ENCODE measurements at regions not wholly inside any gene's neighbourhood (a gene's known extent, or its start where the extent isn't known, plus 50 kb on each side); places are given as distances from the start of the nearest gene placed in this dataset.

- H3K9me3 ChIP-seq (ENCODE audit: low read length): peaks cover 10% of the 10 kb centered on the region
- ChIA-PET POLR2A (no interaction called here), CTCF (ENCODE audit: low intra/inter-chr PET ratio, low total read pairs) (no interaction called here)
- no peak overlapping the region for H3K4me2 ChIP-seq (ENCODE audit: low read depth, low read length)
- FAIRE-seq (no peak), ATAC-seq (no peak), DNase-seq (ENCODE audit: low spot score) (no peak)
- H3K79me2 ChIP-seq (ENCODE audit: insufficient read depth, low read length): no peaks in the 10 kb centered on the region
- TF ChIP-seq ZNF12 (CRISPR knock-in tag; IDR thresholded peaks at IDR 0.05) (peak; percentile 95), JDP2 (CRISPR knock-in tag; IDR thresholded peaks at IDR 0.05; ENCODE audit: borderline replicate concordance) (no peak), SMARCC2 (IDR thresholded peaks at IDR 0.05) (no peak)
- in situ Hi-C loops (cut with HindIII; ENCODE audit: extremely low pct_ligation_motif_present, low pct_unique_long_range_greater_than_20kb) (no loop called here), intact Hi-C loops (cut with micrococcal nuclease; ENCODE audit: unreplicated experiment) (no loop called here)
- peaks cover 14% of the 10 kb centered on the region for H3K4me1 ChIP-seq (ENCODE audit: insufficient read depth, low read length)
- H3K27me3 ChIP-seq (ENCODE audit: control insufficient read depth in 1 of 2, insufficient read depth in 2 of 2, low read length in 2 of 2): no peaks in the 10 kb centered on the region
- no peaks in the 10 kb centered on the region for H4K20me1 ChIP-seq (ENCODE audit: insufficient read depth, low read length)
- no peak overlapping the region for H3K27ac ChIP-seq (ENCODE audit: extremely low read length, insufficient read depth, low read length)
- H3K36me3 ChIP-seq (replicated peaks in 1 of 2; ENCODE audit: control insufficient read depth in 1 of 2, insufficient read depth in 2 of 2, low read length in 2 of 2): no peaks in the 10 kb centered on the region
- H3K9ac ChIP-seq (ENCODE audit: insufficient read depth, low read depth, low read length): no peak overlapping the region
- no TSS peak for BruUV-seq (replicated peaks)
- H3K4me3 ChIP-seq (replicated peaks in 1 of 3; ENCODE audit: insufficient read depth in 1 of 3, low read depth in 2 of 3, low read length in 3 of 3): no peak overlapping the region
- H2AFZ ChIP-seq (ENCODE audit: low read length): no peak overlapping the region
- WGBS (ENCODE audit: low lambda C conversion rate): 92% methylated on average over 2 of the region's 2 CpGs
Measured at GRCh38 chr4:38430841-38431240, 233.2 kb upstream of the KLF3 start.

- H3K9me3 ChIP-seq (ENCODE audit: low read length): peaks cover 16% of the 10 kb centered on the region
- no peak overlapping the region for H3K9ac ChIP-seq (ENCODE audit: insufficient read depth, low read depth, low read length)
- ChIA-PET POLR2A (interaction anchor here (1.1 kb wide), 1 partner anchor 8 kb away, joined by 3 read pairs; no protein-coding TSS in a partner anchor), CTCF (ENCODE audit: low intra/inter-chr PET ratio, low total read pairs) (no interaction called here)
- no peak overlapping the region for H3K4me3 ChIP-seq (replicated peaks in 1 of 3; ENCODE audit: insufficient read depth in 1 of 3, low read depth in 2 of 3, low read length in 3 of 3)
- peaks cover 9% of the 10 kb centered on the region for H3K4me1 ChIP-seq (ENCODE audit: insufficient read depth, low read length)
- H3K79me2 ChIP-seq (ENCODE audit: insufficient read depth, low read length): no peaks in the 10 kb centered on the region
- DNase-seq (ENCODE audit: low spot score) (no peak), FAIRE-seq (no peak), ATAC-seq (no peak)
- intact Hi-C loops (cut with micrococcal nuclease; ENCODE audit: unreplicated experiment) (no loop called here), in situ Hi-C loops (cut with HindIII; ENCODE audit: extremely low pct_ligation_motif_present, low pct_unique_long_range_greater_than_20kb) (no loop called here)
- no peak overlapping the region for H2AFZ ChIP-seq (ENCODE audit: low read length)
- H3K27me3 ChIP-seq (ENCODE audit: control insufficient read depth in 1 of 2, insufficient read depth in 2 of 2, low read length in 2 of 2): no peaks in the 10 kb centered on the region; a peak in 1 of 5 replicates
- WGBS (ENCODE audit: low lambda C conversion rate): 29% methylated on average over 5 of the region's 5 CpGs
- no peaks in the 10 kb centered on the region for H4K20me1 ChIP-seq (ENCODE audit: insufficient read depth, low read length)
- no peak overlapping the region for H3K27ac ChIP-seq (ENCODE audit: extremely low read length, insufficient read depth, low read length)
- BruUV-seq (replicated peaks): no TSS peak
- H3K36me3 ChIP-seq (replicated peaks in 1 of 2; ENCODE audit: control insufficient read depth in 1 of 2, insufficient read depth in 2 of 2, low read length in 2 of 2): no peaks in the 10 kb centered on the region
- no peak overlapping the region; the same call in 1 of the 2 replicates for H3K4me2 ChIP-seq (ENCODE audit: low read depth, low read length)
- TF ChIP-seq ZNF431 (CRISPR knock-in tag; IDR thresholded peaks at IDR 0.05; ENCODE audit: borderline replicate concordance, low read depth) (no peak), SOX5 (CRISPR knock-in tag; IDR thresholded peaks at IDR 0.05; ENCODE audit: borderline replicate concordance) (peak; percentile 23; the same call in 1 of the 2 replicates), SOX13 (IDR thresholded peaks at IDR 0.05) (no peak), SOX13 (CRISPR knock-in tag; conservative IDR thresholded peaks at IDR 0.05 in 1 of 2, IDR thresholded peaks at IDR 0.05 in 1 of 2) (0 out of 4 replicates have a peak, but pooled peaks of 1 of the 2 experiments have one; percentile 15)
- TF ChIP-seq, protein P1, sequence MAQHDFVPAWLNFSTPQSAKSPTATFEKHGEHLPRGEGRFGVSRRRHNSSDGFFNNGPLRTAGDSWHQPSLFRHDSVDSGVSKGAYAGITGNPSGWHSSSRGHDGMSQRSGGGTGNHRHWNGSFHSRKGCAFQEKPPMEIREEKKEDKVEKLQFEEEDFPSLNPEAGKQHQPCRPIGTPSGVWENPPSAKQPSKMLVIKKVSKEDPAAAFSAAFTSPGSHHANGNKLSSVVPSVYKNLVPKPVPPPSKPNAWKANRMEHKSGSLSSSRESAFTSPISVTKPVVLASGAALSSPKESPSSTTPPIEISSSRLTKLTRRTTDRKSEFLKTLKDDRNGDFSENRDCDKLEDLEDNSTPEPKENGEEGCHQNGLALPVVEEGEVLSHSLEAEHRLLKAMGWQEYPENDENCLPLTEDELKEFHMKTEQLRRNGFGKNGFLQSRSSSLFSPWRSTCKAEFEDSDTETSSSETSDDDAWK (CRISPR knock-in tag; IDR thresholded peaks at IDR 0.05): no peak
- TF ChIP-seq, protein P2, sequence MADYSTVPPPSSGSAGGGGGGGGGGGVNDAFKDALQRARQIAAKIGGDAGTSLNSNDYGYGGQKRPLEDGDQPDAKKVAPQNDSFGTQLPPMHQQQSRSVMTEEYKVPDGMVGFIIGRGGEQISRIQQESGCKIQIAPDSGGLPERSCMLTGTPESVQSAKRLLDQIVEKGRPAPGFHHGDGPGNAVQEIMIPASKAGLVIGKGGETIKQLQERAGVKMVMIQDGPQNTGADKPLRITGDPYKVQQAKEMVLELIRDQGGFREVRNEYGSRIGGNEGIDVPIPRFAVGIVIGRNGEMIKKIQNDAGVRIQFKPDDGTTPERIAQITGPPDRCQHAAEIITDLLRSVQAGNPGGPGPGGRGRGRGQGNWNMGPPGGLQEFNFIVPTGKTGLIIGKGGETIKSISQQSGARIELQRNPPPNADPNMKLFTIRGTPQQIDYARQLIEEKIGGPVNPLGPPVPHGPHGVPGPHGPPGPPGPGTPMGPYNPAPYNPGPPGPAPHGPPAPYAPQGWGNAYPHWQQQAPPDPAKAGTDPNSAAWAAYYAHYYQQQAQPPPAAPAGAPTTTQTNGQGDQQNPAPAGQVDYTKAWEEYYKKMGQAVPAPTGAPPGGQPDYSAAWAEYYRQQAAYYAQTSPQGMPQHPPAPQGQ (CRISPR knock-in tag; IDR thresholded peaks at IDR 0.05; ENCODE audit: borderline replicate concordance): no peak
Measured at GRCh38 chr4:38442073-38442788, 221.8 kb upstream of the KLF3 start.
